K562 (cell line): ENCODE measurements at regions not wholly inside any gene's neighbourhood (a gene's known extent, or its start where the extent isn't known, plus 50 kb on each side); places are given as distances from the start of the nearest gene placed in this dataset.

Experiments
- ATAC-seq: fragments of 200-7000 bp; cut with Tn5 transposase; 3 replicates; pipeline ENCODE4 v1.9.1; 2020; ENCODE audit warnings: moderate library complexity
- BruUV-seq: library from RNA; stranded (reverse); fragments of 400-500 nt; replicated peaks from 2 replicates; lab custom pipeline; 2021; lab: Mats Ljungman, UMichigan
- CTCF ChIA-PET: fragments of 300-600 bp; formaldehyde crosslinking; extraction: SDS; loops from one replicate; lab custom pipeline; 2021; ENCODE audit warnings: low intra/inter-chr PET ratio; lab: Yijun Ruan, JAX
- POLR2A ChIA-PET: fragments of 300-600, 350-650 bp; sonication (Branson Sonifier 250); formaldehyde crosslinking; extraction: SDS; loops from one replicate; lab custom pipeline; 2021; ENCODE audit warnings: antibody characterized with exemption, inconsistent platforms; lab: Yijun Ruan, JAX
- DNase-seq, 4 experiments: peaks; one replicate each; pipeline versions ENCODE4 v3.0.0 to v3.0.0-alpha.2; 2011 to 2018; ENCODE audit warnings: low spot score in 3 of 4, mixed read lengths in 3 of 4; ENCODE audit errors: extremely low read depth in 1 of 4
- FAIRE-seq: peaks from 2 replicates; lab custom pipeline; 2011; peaks lifted over from hg19 to GRCh38; lab: Jason Lieb, UNC
- H2AFZ ChIP-seq: 2 replicates; pipeline ENCODE4 v1.6.0; 2011; ENCODE audit warnings: low read depth, low read length, control low read depth, inconsistent platforms
- H3K27ac ChIP-seq: fragments of 200-600 bp; 3 replicates; pipeline ENCODE4 v1.8.0; 2011; ENCODE audit warnings: low read depth, mild to moderate bottlenecking, control low read depth, inconsistent platforms, low read length, moderate library complexity, mixed read lengths; ENCODE audit errors: extremely low read depth
- H3K27me3 ChIP-seq, 2 experiments: fragments of 300-600 bp in 1 of 2; 2 replicates in 1 of 2; 3 replicates in 1 of 2; pipeline versions ENCODE4 v1.6.0 to v1.8.0; 2011; ENCODE audit warnings: inconsistent platforms in 2 of 2, low read length in 2 of 2, mild to moderate bottlenecking in 1 of 2, mixed read lengths in 1 of 2, moderate library complexity in 1 of 2; ENCODE audit not compliant: control insufficient read depth in 2 of 2, insufficient read depth in 2 of 2
- H3K36me3 ChIP-seq: fragments of 300-600 bp; 3 replicates; pipeline ENCODE4 v1.8.0; 2011; ENCODE audit warnings: mild to moderate bottlenecking, low read length, inconsistent platforms; ENCODE audit not compliant: control insufficient read depth, insufficient read depth
- H3K4me1 ChIP-seq, 2 experiments: fragments of 200-600 bp in 1 of 2; replicated peaks in 1 of 2; 2 replicates in 1 of 2; 3 replicates in 1 of 2; pipeline versions ENCODE4 v1.5.1 to v1.8.0; 2011; ENCODE audit warnings: inconsistent platforms in 2 of 2, low read length in 2 of 2, mild to moderate bottlenecking in 1 of 2, mixed read lengths in 1 of 2, moderate library complexity in 1 of 2; ENCODE audit not compliant: control insufficient read depth in 2 of 2, insufficient read depth in 2 of 2
- H3K4me2 ChIP-seq: 2 replicates; pipeline ENCODE4 v1.6.1; 2011; ENCODE audit warnings: low read length, control low read depth, inconsistent platforms, mixed read lengths; ENCODE audit not compliant: insufficient read depth
- H3K4me3 ChIP-seq: fragments of 200-600 bp; sonication (generic), shearing (Covaris generic); 2 replicates; pipeline ENCODE4 v1.5.1; 2016; ENCODE audit warnings: control low read depth, inconsistent platforms
- H3K79me2 ChIP-seq: fragments of 200-600 bp; 3 replicates; pipeline ENCODE4 v1.8.0; 2011; ENCODE audit warnings: low read length, inconsistent platforms; ENCODE audit not compliant: control insufficient read depth, insufficient read depth
- H3K9ac ChIP-seq, 2 experiments: 2 replicates each; pipeline versions ENCODE4 v1.6.0 to v1.6.1; 2011; ENCODE audit warnings: low read depth in 2 of 2, low read length in 2 of 2, control low read depth in 1 of 2, inconsistent platforms in 1 of 2, mild to moderate bottlenecking in 1 of 2, mixed read lengths in 1 of 2; ENCODE audit not compliant: insufficient read depth in 1 of 2
- H3K9me1 ChIP-seq: one replicate; pipeline ENCODE4 v1.6.0; 2011; ENCODE audit warnings: inconsistent platforms, mild to moderate bottlenecking, low read length, moderate library complexity; ENCODE audit not compliant: control insufficient read depth, insufficient read depth
- H3K9me3 ChIP-seq: replicated peaks from 2 replicates; pipeline ENCODE4 v1.5.1; 2011; ENCODE audit warnings: low read depth, low read length, inconsistent platforms; ENCODE audit not compliant: control insufficient read depth, insufficient read depth
- H4K20me1 ChIP-seq: replicated peaks from 2 replicates; pipeline ENCODE4 v1.6.1; 2011; ENCODE audit warnings: low read length, inconsistent platforms, mixed read lengths; ENCODE audit not compliant: control insufficient read depth, insufficient read depth
- ARNT ChIP-seq, 2 experiments: fragments of 450-650 bp; IDR thresholded peaks; 2 replicates each; pipeline ENCODE4 v1.6.1; 2016; ENCODE audit warnings: mild to moderate bottlenecking in 1 of 2
- CREB3L1 ChIP-seq: fragments of 450-650 bp; IDR thresholded peaks from 2 replicates; pipeline ENCODE4 v1.6.1; 2014; ENCODE audit warnings: low read depth, mild to moderate bottlenecking, moderate library complexity, borderline replicate concordance
- DNMT1 ChIP-seq: fragments of 450-650 bp; IDR thresholded peaks from 2 replicates; pipeline ENCODE4 v1.6.1; 2016; ENCODE audit warnings: antibody characterized with exemption, mild to moderate bottlenecking
- ERF ChIP-seq: fragments of 450-650 bp; formaldehyde crosslinking; IDR thresholded peaks from 2 replicates; pipeline ENCODE4 v1.4.0; 2020; ENCODE audit warnings: mild to moderate bottlenecking, mixed read lengths
- ETS2 ChIP-seq: IDR thresholded peaks from 2 replicates; pipeline ENCODE4 v1.6.1; 2016; ENCODE audit warnings: borderline replicate concordance, missing genetic modification characterization, mild to moderate bottlenecking, moderate library complexity, missing compliant biosample characterization; ENCODE audit not compliant: poor library complexity, severe bottlenecking
- KAT2B ChIP-seq: IDR thresholded peaks from one replicate; pipeline ENCODE4 v1.6.1; 2012; ENCODE audit warnings: low read depth, mild to moderate bottlenecking, control low read depth, inconsistent platforms, low read length, moderate library complexity
- NFE2L1 ChIP-seq: fragments of 450-650 bp; IDR thresholded peaks from 2 replicates; pipeline ENCODE4 v1.6.1; 2016; ENCODE audit warnings: missing genetic modification characterization, low read depth, mild to moderate bottlenecking, missing compliant biosample characterization, moderate library complexity, borderline replicate concordance
- NFYB ChIP-seq: IDR thresholded peaks from 2 replicates; pipeline ENCODE4 v1.6.1; 2011; ENCODE audit warnings: mild to moderate bottlenecking, moderate library complexity; ENCODE audit not compliant: insufficient read length; ENCODE audit errors: extremely low read depth
- NR2C1 ChIP-seq, 2 experiments: fragments of 450-650 bp; IDR thresholded peaks; 2 replicates each; pipeline ENCODE4 v1.6.1; 2017; ENCODE audit warnings: mild to moderate bottlenecking in 2 of 2, antibody characterized with exemption in 1 of 2, inconsistent platforms in 1 of 2, missing compliant biosample characterization in 1 of 2, missing genetic modification characterization in 1 of 2
- SUPT5H ChIP-seq: fragments of 450-650 bp; IDR thresholded peaks from 2 replicates; pipeline ENCODE4 v1.6.1; 2016
- ZKSCAN8 ChIP-seq: fragments of 200-800 bp; sonication (Bioruptor generic); IDR thresholded peaks from 2 replicates; pipeline ENCODE4 v1.6.1; 2016; ENCODE audit warnings: missing genetic modification characterization, missing compliant biosample characterization
- ZNF197 ChIP-seq: fragments of 200-800 bp; sonication (Bioruptor generic); IDR thresholded peaks from 2 replicates; pipeline ENCODE4 v1.6.1; 2016; ENCODE audit warnings: low read depth, missing genetic modification characterization, missing compliant biosample characterization
- ZNF311 ChIP-seq: fragments of 250-450 bp; sonication (Bioruptor Pico); IDR thresholded peaks from 2 replicates; pipeline ENCODE4 v1.4.0; 2020; ENCODE audit warnings: mild to moderate bottlenecking, moderate library complexity
- ZNF41 ChIP-seq: fragments of 250-450 bp; sonication (Bioruptor Pico); conservative IDR thresholded peaks from 2 replicates; pipeline ENCODE4 v1.4.0; 2020; ENCODE audit warnings: mild to moderate bottlenecking
- ZNF507 ChIP-seq: conservative IDR thresholded peaks from 2 replicates; pipeline ENCODE4 v1.6.1; 2017; ENCODE audit warnings: missing genetic modification characterization, missing compliant biosample characterization
- ZNF518B ChIP-seq: fragments of 250-450 bp; sonication (Bioruptor Pico); IDR thresholded peaks from 2 replicates; pipeline ENCODE4 v1.5.0; 2021; ENCODE audit warnings: mild to moderate bottlenecking, moderate library complexity
- WGBS: fragments of 100-300 bp; shearing (Covaris generic); methylation state at CpG from one replicate; pipeline ENCODE4 v1.1.6; 2016; ENCODE audit warnings: low coverage, mixed read lengths; ENCODE audit not compliant: insufficient coverage; ENCODE audit errors: missing lambda C conversion rate; 5-methylcytosine and 5-hydroxymethylcytosine counted together
- in situ Hi-C: fragments of 300-500 bp; cut with MboI; formaldehyde crosslinking; loops from 4 replicates; pipeline ENCODE4 v1.15.0; 2018; ENCODE audit warnings: inconsistent platforms, mixed read lengths
- intact Hi-C: fragments of 100-400 bp; cut with micrococcal nuclease; formaldehyde crosslinking; loops from 2 replicates; pipeline ENCODE4 v1.14.2; 2022
- TF ChIP-seq, protein P1 (sequence below): fragments of 200-800 bp; sonication (Bioruptor generic); IDR thresholded peaks from 2 replicates; pipeline ENCODE4 v1.6.1; 2017; ENCODE audit warnings: missing genetic modification characterization, missing compliant biosample characterization

DNA sequence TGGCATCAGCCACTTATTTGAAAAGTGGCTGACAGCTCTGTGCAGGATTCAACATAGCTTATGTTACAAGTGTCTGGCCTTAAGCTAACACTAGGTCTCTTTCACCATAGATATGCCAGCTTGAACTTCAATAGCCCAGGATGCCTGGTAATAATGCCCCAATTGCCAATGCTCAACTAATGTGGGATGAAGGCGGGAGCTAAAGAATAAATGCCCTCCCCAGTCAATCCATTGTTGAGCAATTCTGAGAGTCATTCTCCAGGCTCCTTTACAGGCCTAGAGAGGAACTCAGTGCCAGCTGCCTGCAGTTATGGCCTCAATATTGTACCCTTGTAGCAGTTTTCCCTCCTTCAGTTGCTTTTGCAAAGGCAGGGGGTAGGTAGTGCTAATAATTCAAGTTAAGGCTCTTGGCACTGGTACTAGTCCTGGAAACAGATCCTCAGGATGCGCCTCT, 460.2 kb downstream of the GABRG1 start:
- 0% methylated on average over 2 of the region's 2 CpGs for WGBS
- Histone ChIP-seq H3K36me3 (no peaks in the 10 kb centered on the region), H3K4me3 (no peak overlapping the region), H2AFZ (no peak overlapping the region), H3K4me1 (no peaks in the 10 kb centered on the region), H3K4me2 (no peak overlapping the region), H3K9me1 (no peaks in the 10 kb centered on the region), H3K79me2 (no peaks in the 10 kb centered on the region), H4K20me1 (no peaks in the 10 kb centered on the region), H3K9ac (no peak overlapping the region), H3K27me3 (no peaks in the 10 kb centered on the region), H3K9me3 (no peaks in the 10 kb centered on the region), H3K27ac (no peak overlapping the region)
- intact Hi-C loops: no loop called here
- ChIA-PET POLR2A (no interaction called here), CTCF (no interaction called here)
- in situ Hi-C loops: no loop called here
- no peak for FAIRE-seq
- no peak for ATAC-seq
- BruUV-seq: no TSS peak
- no peak for DNase-seq
- no peak for TF ChIP-seq ERF (CRISPR knock-in tag)
- TF ChIP-seq, protein P1, sequence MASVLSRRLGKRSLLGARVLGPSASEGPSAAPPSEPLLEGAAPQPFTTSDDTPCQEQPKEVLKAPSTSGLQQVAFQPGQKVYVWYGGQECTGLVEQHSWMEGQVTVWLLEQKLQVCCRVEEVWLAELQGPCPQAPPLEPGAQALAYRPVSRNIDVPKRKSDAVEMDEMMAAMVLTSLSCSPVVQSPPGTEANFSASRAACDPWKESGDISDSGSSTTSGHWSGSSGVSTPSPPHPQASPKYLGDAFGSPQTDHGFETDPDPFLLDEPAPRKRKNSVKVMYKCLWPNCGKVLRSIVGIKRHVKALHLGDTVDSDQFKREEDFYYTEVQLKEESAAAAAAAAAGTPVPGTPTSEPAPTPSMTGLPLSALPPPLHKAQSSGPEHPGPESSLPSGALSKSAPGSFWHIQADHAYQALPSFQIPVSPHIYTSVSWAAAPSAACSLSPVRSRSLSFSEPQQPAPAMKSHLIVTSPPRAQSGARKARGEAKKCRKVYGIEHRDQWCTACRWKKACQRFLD: no peak
- no peak for TF ChIP-seq DNMT1
- no peak for TF ChIP-seq NFYB
- TF ChIP-seq ZNF518B (CRISPR knock-in tag): no peak
- no peak for TF ChIP-seq ARNT (IDR thresholded peaks at IDR 0.05)
- TF ChIP-seq ZNF311 (CRISPR knock-in tag): no peak
- no peak for TF ChIP-seq KAT2B
- TF ChIP-seq ZNF507 (tag): no peak
- TF ChIP-seq ZNF41: no peak
- TF ChIP-seq SUPT5H: no peak
- TF ChIP-seq ZKSCAN8 (CRISPR knock-in tag): no peak
- TF ChIP-seq NFE2L1 (tag): no peak
- no peak for TF ChIP-seq ZNF197 (CRISPR knock-in tag)
- no peak for TF ChIP-seq CREB3L1
- TF ChIP-seq NR2C1 (IDR thresholded peaks at IDR 0.05): no peak
- TF ChIP-seq NR2C1 (tag; IDR thresholded peaks at IDR 0.05): no peak
- TF ChIP-seq ETS2 (tag): no peak
